BJ (cell line): ENCODE measurements at regions not wholly inside any gene's neighbourhood (a gene's known extent, or its start where the extent isn't known, plus 50 kb on each side); places are given as distances from the start of the nearest gene placed in this dataset.
A peak's percentile ranks its signal among the peaks of the same experiment; 100 is the strongest.

ENCODE experiments used
- CTCF ChIA-PET: fragments of 350-600 bp; formaldehyde crosslinking; extraction: SDS; loops from one replicate; lab custom pipeline; 2021; ENCODE audit warnings: antibody characterized with exemption, inconsistent platforms; lab: Yijun Ruan, JAX
- POLR2A ChIA-PET: fragments of 300-600 bp; sonication (Branson Sonifier 250); formaldehyde crosslinking; extraction: SDS; loops from one replicate; lab custom pipeline; 2021; ENCODE audit warnings: antibody characterized with exemption; lab: Charles Lee
- DNase-seq: peaks from one replicate; pipeline ENCODE4 v3.0.0-alpha.2; 2011; ENCODE audit warnings: low read depth
- H3K27me3 ChIP-seq: 2 replicates; pipeline ENCODE4 v1.6.0; 2011; ENCODE audit warnings: low read length; ENCODE audit not compliant: control insufficient read depth, insufficient read depth
- H3K36me3 ChIP-seq: 2 replicates; pipeline ENCODE4 v1.5.1; 2011; ENCODE audit warnings: low read length; ENCODE audit not compliant: control insufficient read depth, insufficient read depth
- H3K4me3 ChIP-seq: 2 replicates; pipeline ENCODE4 v1.5.1; 2011; ENCODE audit warnings: low read depth, mild to moderate bottlenecking, control low read depth, low read length
- TF ChIP-seq, protein P1 (sequence below): IDR thresholded peaks from 2 replicates; pipeline ENCODE4 v1.5.1; 2011; ENCODE audit warnings: low read depth, mild to moderate bottlenecking, control low read depth, inconsistent platforms, low read length, moderate library complexity; ENCODE audit not compliant: insufficient read depth

DNA sequence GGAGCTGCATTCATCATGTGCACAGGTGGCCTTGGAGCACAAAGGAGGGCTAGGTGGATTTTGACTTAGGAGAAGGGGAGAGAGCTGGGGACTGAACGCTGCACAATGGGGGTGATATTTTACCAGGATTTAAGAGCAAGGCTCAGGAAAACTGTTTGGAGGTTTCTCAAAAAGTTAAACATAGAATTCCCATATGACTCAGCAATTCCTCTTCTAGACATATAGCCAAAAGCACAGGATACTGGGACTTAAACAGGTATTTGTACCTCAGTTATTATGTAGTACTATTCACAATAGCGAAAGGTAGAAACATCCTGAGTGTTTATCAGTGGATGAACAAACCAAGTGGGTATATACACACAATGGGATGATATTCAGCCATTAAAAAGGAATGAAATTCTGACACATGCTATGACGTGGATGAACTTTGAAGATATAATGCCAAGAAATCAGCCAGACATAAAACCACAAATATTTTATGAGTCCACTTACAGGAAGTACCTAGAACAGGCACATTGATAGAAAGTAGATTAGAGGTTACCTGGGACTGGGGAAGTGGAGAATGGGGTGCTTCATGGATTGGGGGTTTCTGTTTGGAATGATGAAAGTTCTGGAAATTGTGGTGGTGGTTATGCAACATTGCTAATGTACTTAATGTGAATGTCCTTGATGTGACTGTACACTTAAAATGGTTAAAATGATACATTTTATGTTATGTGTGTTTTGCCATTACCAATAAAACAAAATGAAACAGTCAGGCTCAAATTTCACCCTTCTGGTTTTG is 216.9 kb downstream of the HAUS1 start:
- POLR2A ChIA-PET = no interaction called here
- TF ChIP-seq, protein P1, sequence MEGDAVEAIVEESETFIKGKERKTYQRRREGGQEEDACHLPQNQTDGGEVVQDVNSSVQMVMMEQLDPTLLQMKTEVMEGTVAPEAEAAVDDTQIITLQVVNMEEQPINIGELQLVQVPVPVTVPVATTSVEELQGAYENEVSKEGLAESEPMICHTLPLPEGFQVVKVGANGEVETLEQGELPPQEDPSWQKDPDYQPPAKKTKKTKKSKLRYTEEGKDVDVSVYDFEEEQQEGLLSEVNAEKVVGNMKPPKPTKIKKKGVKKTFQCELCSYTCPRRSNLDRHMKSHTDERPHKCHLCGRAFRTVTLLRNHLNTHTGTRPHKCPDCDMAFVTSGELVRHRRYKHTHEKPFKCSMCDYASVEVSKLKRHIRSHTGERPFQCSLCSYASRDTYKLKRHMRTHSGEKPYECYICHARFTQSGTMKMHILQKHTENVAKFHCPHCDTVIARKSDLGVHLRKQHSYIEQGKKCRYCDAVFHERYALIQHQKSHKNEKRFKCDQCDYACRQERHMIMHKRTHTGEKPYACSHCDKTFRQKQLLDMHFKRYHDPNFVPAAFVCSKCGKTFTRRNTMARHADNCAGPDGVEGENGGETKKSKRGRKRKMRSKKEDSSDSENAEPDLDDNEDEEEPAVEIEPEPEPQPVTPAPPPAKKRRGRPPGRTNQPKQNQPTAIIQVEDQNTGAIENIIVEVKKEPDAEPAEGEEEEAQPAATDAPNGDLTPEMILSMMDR = no peak
- CTCF ChIA-PET = interaction anchor here (1.1 kb wide), 1 partner anchor 10 kb away, joined by 3 read pairs; no protein-coding TSS in a partner anchor
- no peaks in the 10 kb centered on the region for H3K27me3 ChIP-seq
- DNase-seq = peak; percentile 10
- no peak overlapping the region for H3K4me3 ChIP-seq
- H3K36me3 ChIP-seq = no peaks in the 10 kb centered on the region

DNA sequence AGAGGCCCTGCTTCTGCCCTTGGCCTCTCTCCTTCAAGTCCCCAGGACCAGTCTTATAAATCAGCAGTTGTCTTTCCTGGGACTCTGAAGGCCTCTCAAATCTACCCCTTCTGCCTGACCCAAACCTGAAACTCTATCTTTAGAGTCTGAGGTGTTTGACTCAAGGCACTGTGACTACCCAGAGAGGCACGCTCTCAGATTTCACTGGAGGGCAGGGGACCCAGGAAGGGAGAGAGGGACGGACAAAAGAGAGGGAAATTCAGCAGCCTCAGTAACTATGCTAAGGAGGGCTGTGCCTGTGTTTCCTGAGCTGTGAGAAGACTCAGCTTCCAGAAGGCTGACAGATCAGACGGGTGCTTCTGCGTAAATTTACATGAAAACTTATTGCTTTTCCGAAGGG is 217.8 kb downstream of the HAUS1 start:
- Histone ChIP-seq H3K36me3 (no peaks in the 10 kb centered on the region), H3K4me3 (no peak overlapping the region), H3K27me3 (no peaks in the 10 kb centered on the region)
- CTCF ChIA-PET = interaction anchor here (1.1 kb wide), 1 partner anchor 11 kb away, joined by 3 read pairs; no protein-coding TSS in a partner anchor
- POLR2A ChIA-PET = no interaction called here
- TF ChIP-seq, protein P1 = no peak
- no peak for DNase-seq

DNA sequence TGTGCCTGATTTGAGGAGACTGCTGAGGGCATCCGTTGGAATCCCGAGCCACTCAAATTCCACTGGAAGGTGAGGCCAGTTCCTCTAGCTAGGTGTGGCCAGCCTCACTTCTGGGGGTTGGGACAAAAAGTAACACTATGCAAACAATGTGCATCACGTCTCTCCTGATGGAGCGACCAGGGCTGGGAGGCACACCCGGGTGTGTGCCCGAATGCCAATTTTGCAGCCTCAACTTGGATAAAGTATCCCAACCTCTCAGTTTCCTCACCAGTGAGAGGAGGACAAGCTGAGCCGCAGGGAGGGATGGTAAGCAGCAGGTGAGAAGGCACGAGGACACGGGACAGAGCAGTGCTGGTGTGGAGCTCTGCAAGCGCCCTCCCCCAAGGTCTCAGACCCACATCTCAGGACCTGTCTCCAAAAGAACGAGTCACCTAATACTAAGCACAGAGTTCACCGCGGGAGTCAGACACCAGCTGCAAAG is 218.3 kb downstream of the HAUS1 start:
- CTCF ChIA-PET = interaction anchor here (1.1 kb wide), 1 partner anchor 11 kb away, joined by 3 read pairs; no protein-coding TSS in a partner anchor
- H3K4me3 ChIP-seq = no peak overlapping the region
- POLR2A ChIA-PET = no interaction called here
- no peak for DNase-seq
- H3K27me3 ChIP-seq = no peaks in the 10 kb centered on the region
- no peaks in the 10 kb centered on the region for H3K36me3 ChIP-seq
- TF ChIP-seq, protein P1 = no peak

DNA sequence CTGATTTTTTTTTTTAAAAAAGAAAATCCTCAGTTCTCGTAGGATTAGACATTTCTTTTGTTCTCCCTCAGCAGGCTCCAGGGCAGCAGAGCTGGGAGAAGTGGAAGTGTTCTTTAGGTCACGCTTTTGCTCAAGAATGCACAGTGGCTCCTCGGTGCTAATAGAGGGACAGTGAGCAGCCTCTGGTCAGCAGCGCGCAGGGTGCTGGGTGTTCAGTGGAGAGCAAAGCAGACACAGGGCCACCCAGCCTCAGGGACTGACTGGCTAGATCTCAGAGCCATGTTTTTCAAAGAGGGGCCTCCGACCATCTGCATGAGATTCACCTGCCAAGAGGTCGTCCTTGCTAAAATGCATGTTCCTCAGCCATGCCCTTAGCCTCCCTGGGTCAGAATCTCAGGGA is 218.8 kb downstream of the HAUS1 start:
- Histone ChIP-seq H3K27me3 (no peaks in the 10 kb centered on the region), H3K36me3 (no peaks in the 10 kb centered on the region), H3K4me3 (no peak overlapping the region)
- ChIA-PET CTCF (no interaction called here), POLR2A (no interaction called here)
- TF ChIP-seq, protein P1 = no peak
- DNase-seq = no peak

DNA sequence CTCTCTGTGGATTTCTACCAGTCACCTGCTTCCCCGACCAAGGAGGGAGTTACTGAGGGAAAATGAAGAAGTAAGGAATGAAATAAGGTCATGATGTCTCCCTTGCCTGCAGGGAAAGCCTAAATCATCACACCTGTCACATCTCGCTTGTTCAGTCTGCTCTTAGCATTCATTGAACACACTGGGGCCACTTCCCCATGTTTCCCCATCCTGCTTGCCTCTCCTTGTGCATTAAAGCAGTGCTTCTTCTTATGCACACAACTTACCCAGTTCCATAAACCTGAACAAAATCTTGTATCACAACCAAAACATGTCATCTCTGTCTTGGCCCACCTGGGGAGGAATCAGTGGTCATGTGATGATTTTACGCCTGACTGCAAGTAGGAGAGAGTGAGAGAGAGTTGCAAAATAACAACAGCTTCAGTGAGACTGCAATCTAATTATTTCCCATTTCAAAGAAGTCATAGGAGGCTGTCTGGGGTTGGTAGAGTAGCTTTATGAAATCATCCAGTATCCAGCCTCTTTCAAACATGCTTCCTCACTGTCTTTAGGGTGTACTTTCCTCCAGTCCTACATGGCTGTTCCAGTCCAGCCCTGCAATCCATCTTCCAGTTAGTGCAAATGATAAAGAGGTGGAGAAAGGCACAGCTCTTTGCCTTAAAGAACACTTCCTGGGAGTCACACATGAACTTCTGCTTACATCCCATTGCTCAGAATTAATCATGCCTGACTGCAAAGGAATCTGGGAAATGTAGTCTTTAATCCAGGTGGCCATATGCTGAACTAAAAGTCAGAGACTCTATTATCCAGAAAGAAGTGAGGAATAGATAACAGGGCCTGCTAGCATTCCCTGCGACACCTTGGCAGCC is 220.1 kb downstream of the HAUS1 start:
- Histone ChIP-seq H3K27me3 (peaks cover 3% of the 10 kb centered on the region; the same call in 1 of the 2 replicates), H3K36me3 (no peaks in the 10 kb centered on the region), H3K4me3 (no peak overlapping the region)
- TF ChIP-seq, protein P1 = no peak
- POLR2A ChIA-PET = no interaction called here
- CTCF ChIA-PET = interaction anchor here (0.8 to 1.4 kb wide), 2 partner anchors 11 to 43 kb away, joined by 3 read pairs; no protein-coding TSS in a partner anchor
- peak; percentile 4 for DNase-seq
